ENCODE measurements at regions not wholly inside any gene's neighbourhood (a gene's known extent, or its start where the extent isn't known, plus 50 kb on each side); places are given as distances from the start of the nearest gene placed in this dataset.

DNA sequence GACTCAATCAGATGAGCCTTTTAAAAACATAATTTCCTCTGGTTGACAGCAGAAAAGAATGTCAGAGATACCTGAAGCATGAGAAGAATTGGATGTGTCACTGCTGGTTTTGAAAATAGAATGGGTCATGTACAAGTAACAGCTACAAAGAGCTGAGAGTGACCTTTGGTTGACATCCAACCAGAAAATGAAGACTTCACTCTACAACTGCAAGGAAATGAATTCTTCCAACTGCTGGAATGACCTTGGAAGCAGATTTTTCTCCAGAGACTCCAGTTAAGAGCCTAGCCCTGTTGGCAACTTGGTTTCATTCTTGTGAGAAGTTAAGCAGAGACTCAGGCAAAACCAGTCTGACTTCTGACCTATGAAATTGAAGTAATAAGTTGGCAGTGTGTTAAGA is 505.9 kb downstream of the SLC16A7 start:
- no peak for TF ChIP-seq CTCF (IDR thresholded peaks at IDR 0.05)
- TF ChIP-seq POLR2A (IDR thresholded peaks at IDR 0.05), result no peak
